ENCODE measurements at regions not wholly inside any gene's neighbourhood (a gene's known extent, or its start where the extent isn't known, plus 50 kb on each side); places are given as distances from the start of the nearest gene placed in this dataset.

DNA sequence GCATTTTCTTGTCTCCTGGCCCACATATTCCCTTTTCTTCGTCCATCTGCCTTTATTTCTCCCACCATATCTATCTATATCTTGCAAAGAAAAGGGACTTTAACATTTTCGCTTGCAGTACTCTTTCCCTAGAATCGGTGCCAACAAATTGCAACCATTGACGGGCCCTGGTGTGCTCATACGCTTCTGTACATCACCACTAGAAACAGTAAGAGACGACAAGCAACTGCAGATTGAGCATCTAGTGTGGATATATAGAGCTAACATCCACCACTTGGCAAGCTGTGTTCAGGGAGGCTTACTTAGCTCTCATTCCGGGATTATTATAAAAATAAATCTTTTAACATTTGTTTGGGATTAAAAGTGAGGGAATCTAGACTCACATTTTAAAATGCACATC, 230.8 kb upstream of the PKN2 start (continued):
- TF ChIP-seq, protein P1, sequence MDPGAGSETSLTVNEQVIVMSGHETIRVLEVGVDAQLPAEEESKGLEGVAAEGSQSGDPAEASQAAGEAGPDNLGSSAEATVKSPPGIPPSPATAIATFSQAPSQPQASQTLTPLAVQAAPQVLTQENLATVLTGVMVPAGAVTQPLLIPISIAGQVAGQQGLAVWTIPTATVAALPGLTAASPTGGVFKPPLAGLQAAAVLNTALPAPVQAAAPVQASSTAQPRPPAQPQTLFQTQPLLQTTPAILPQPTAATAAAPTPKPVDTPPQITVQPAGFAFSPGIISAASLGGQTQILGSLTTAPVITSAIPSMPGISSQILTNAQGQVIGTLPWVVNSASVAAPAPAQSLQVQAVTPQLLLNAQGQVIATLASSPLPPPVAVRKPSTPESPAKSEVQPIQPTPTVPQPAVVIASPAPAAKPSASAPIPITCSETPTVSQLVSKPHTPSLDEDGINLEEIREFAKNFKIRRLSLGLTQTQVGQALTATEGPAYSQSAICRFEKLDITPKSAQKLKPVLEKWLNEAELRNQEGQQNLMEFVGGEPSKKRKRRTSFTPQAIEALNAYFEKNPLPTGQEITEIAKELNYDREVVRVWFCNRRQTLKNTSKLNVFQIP (CRISPR knock-in tag; IDR thresholded peaks at IDR 0.05; ENCODE audit: borderline replicate concordance, low read depth) = no peak
- TF ChIP-seq TOX (CRISPR knock-in tag; IDR thresholded peaks at IDR 0.05; ENCODE audit: borderline replicate concordance) (no peak), OSR1 (CRISPR knock-in tag; IDR thresholded peaks at IDR 0.05) (no peak), ZNF8 (CRISPR knock-in tag; IDR thresholded peaks at IDR 0.05) (no peak), ISL1 (CRISPR knock-in tag; IDR thresholded peaks at IDR 0.05) (no peak), PPARA (CRISPR knock-in tag; IDR thresholded peaks at IDR 0.05; ENCODE audit: borderline replicate concordance) (no peak), CSDC2 (CRISPR knock-in tag; IDR thresholded peaks at IDR 0.05) (no peak)
- TF ChIP-seq, protein P2, sequence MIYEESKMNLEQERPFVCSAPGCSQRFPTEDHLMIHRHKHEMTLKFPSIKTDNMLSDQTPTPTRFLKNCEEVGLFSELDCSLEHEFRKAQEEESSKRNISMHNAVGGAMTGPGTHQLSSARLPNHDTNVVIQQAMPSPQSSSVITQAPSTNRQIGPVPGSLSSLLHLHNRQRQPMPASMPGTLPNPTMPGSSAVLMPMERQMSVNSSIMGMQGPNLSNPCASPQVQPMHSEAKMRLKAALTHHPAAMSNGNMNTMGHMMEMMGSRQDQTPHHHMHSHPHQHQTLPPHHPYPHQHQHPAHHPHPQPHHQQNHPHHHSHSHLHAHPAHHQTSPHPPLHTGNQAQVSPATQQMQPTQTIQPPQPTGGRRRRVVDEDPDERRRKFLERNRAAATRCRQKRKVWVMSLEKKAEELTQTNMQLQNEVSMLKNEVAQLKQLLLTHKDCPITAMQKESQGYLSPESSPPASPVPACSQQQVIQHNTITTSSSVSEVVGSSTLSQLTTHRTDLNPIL (CRISPR knock-in tag; IDR thresholded peaks at IDR 0.05; ENCODE audit: low read depth) = no peak

DNA sequence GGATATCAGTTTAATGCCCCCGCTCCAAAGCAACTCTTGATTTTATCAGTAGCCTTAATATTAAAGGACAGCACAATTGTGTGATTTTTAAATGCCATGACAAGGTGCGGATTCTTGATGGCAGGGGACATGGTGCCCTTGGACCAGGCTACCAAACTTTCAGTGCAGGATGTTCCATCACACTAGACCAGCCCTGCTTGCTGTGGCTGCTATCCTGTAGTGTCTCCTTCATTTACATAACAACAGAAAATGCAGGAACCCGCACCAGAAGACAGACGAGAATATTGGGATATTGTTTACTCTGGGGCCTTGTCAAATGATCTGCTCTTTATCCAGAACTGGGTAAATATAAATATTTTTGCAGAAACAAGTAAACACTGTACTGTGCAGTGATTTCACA, 229.3 kb upstream of the PKN2 start:
- ATAC-seq = no peak
- TF ChIP-seq ZNF565 (CRISPR knock-in tag; conservative IDR thresholded peaks at IDR 0.05; ENCODE audit: low read depth) (no peak), ZC3H10 (CRISPR knock-in tag; IDR thresholded peaks at IDR 0.05) (no peak), ESRRG (CRISPR knock-in tag; IDR thresholded peaks at IDR 0.05) (no peak), TOX (CRISPR knock-in tag; IDR thresholded peaks at IDR 0.05; ENCODE audit: borderline replicate concordance) (no peak), ZFP30 (CRISPR knock-in tag; IDR thresholded peaks at IDR 0.05) (no peak), ARNTL (CRISPR knock-in tag; IDR thresholded peaks at IDR 0.05; ENCODE audit: borderline replicate concordance, low read depth) (no peak), ZNF8 (CRISPR knock-in tag; IDR thresholded peaks at IDR 0.05) (no peak), CSDC2 (CRISPR knock-in tag; IDR thresholded peaks at IDR 0.05) (no peak)
- TF ChIP-seq, protein P2 (CRISPR knock-in tag; IDR thresholded peaks at IDR 0.05; ENCODE audit: low read depth) = no peak

DNA sequence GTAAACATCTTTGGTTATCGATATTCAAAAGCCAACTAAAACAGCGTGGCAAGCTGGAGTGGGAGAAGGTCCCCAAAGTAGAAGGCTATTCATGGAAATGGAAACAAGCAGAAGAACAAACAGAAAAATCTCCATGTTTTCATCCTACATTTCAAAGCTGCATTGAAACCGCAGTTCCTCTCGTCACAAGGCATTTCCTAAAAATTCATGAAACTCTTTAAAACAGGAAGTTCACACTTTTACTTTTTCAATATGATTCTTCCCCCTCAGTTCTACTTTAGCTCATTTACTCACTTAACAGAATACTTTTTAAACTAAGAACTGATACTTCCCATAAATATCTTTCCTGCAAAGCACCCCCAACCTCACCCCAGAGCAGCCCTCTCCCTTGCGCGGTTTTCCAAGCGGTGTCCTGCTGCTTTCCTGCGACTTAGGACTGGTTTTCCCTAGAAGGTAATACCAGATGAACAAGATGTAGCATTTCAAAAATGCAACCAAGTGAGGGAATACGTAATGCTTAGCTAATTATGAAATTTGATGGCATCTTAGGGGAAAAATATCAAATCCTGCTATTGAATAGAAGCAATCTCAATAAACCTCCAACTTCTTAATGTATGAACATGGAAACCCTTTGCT, 228.3 kb upstream of the PKN2 start:
- ATAC-seq = no peak

More for the DNA sequence above, 228.3 kb upstream of the PKN2 start:
- TF ChIP-seq ESRRG (CRISPR knock-in tag; IDR thresholded peaks at IDR 0.05) (no peak), CSDC2 (CRISPR knock-in tag; IDR thresholded peaks at IDR 0.05) (no peak), ZFP30 (CRISPR knock-in tag; IDR thresholded peaks at IDR 0.05) (no peak), TOX (CRISPR knock-in tag; IDR thresholded peaks at IDR 0.05; ENCODE audit: borderline replicate concordance) (no peak), GLIS3 (CRISPR knock-in tag; IDR thresholded peaks at IDR 0.05) (no peak), BACH2 (CRISPR knock-in tag; IDR thresholded peaks at IDR 0.05; ENCODE audit: borderline replicate concordance) (no peak), ISL1 (CRISPR knock-in tag; IDR thresholded peaks at IDR 0.05) (no peak), ZC3H10 (CRISPR knock-in tag; IDR thresholded peaks at IDR 0.05) (no peak)
- TF ChIP-seq, protein P1 (CRISPR knock-in tag; IDR thresholded peaks at IDR 0.05; ENCODE audit: borderline replicate concordance, low read depth) = no peak
- TF ChIP-seq, protein P3, sequence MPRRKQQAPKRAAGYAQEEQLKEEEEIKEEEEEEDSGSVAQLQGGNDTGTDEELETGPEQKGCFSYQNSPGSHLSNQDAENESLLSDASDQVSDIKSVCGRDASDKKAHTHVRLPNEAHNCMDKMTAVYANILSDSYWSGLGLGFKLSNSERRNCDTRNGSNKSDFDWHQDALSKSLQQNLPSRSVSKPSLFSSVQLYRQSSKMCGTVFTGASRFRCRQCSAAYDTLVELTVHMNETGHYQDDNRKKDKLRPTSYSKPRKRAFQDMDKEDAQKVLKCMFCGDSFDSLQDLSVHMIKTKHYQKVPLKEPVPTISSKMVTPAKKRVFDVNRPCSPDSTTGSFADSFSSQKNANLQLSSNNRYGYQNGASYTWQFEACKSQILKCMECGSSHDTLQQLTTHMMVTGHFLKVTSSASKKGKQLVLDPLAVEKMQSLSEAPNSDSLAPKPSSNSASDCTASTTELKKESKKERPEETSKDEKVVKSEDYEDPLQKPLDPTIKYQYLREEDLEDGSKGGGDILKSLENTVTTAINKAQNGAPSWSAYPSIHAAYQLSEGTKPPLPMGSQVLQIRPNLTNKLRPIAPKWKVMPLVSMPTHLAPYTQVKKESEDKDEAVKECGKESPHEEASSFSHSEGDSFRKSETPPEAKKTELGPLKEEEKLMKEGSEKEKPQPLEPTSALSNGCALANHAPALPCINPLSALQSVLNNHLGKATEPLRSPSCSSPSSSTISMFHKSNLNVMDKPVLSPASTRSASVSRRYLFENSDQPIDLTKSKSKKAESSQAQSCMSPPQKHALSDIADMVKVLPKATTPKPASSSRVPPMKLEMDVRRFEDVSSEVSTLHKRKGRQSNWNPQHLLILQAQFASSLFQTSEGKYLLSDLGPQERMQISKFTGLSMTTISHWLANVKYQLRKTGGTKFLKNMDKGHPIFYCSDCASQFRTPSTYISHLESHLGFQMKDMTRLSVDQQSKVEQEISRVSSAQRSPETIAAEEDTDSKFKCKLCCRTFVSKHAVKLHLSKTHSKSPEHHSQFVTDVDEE (CRISPR knock-in tag; IDR thresholded peaks at IDR 0.05) = no peak
- TF ChIP-seq, protein P4, sequence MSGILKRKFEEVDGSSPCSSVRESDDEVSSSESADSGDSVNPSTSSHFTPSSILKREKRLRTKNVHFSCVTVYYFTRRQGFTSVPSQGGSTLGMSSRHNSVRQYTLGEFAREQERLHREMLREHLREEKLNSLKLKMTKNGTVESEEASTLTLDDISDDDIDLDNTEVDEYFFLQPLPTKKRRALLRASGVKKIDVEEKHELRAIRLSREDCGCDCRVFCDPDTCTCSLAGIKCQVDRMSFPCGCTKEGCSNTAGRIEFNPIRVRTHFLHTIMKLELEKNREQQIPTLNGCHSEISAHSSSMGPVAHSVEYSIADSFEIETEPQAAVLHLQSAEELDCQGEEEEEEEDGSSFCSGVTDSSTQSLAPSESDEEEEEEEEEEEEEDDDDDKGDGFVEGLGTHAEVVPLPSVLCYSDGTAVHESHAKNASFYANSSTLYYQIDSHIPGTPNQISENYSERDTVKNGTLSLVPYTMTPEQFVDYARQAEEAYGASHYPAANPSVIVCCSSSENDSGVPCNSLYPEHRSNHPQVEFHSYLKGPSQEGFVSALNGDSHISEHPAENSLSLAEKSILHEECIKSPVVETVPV (CRISPR knock-in tag; IDR thresholded peaks at IDR 0.05) = no peak
- TF ChIP-seq, protein P5, sequence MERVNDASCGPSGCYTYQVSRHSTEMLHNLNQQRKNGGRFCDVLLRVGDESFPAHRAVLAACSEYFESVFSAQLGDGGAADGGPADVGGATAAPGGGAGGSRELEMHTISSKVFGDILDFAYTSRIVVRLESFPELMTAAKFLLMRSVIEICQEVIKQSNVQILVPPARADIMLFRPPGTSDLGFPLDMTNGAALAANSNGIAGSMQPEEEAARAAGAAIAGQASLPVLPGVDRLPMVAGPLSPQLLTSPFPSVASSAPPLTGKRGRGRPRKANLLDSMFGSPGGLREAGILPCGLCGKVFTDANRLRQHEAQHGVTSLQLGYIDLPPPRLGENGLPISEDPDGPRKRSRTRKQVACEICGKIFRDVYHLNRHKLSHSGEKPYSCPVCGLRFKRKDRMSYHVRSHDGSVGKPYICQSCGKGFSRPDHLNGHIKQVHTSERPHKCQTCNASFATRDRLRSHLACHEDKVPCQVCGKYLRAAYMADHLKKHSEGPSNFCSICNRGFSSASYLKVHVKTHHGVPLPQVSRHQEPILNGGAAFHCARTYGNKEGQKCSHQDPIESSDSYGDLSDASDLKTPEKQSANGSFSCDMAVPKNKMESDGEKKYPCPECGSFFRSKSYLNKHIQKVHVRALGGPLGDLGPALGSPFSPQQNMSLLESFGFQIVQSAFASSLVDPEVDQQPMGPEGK (CRISPR knock-in tag; IDR thresholded peaks at IDR 0.05; ENCODE audit: borderline replicate concordance) = no peak
- TF ChIP-seq, protein P2 (CRISPR knock-in tag; IDR thresholded peaks at IDR 0.05; ENCODE audit: low read depth) = no peak
